ENCODE measurements at regions not wholly inside any gene's neighbourhood (a gene's known extent, or its start where the extent isn't known, plus 50 kb on each side); places are given as distances from the start of the nearest gene placed in this dataset.
"Not testable (repeated sequence)": the region's sequence is repeated elsewhere in the genome, so short reads cannot be mapped to it uniquely, and the experiment has no call there.

DNA sequence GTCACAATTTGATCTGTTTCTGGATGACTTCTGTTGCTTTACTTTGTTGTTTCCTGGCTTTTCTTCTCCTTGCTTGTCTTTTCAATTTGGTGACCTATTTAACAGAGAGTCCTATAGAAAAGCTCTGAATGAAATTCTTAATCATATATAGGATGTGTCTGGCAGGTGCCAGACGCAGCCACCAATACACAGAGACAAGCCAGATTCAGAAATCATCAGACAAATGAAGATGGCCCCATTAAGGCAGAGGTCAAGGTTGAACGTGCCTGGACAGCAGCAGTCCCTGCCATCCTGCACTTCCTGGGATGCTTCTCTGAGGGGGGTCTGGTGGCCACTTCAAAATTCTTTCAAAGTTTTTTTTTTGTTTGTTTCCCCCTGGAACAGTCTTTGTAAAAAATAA is 846.7 kb upstream of the COBL start:
- no peak for ATAC-seq (ENCODE audit: poor library complexity)
- Mint-ChIP-seq H3K4me1 (ENCODE audit: low read depth) (no peaks in the 10 kb centered on the region), H3K27ac (no peak overlapping the region), H3K27me3 (no peaks in the 10 kb centered on the region), H3K4me3 (no peak overlapping the region), H3K36me3 (ENCODE audit: low read depth) (no peaks in the 10 kb centered on the region), H3K9me3 (peaks cover 5% of the 10 kb centered on the region)
- intact Hi-C loops (cut with DNase I, micrococcal nuclease), result no loop called here
- TF ChIP-seq CTCF (IDR thresholded peaks at IDR 0.05), result no peak
- Histone ChIP-seq H3K4me1 (ENCODE audit: insufficient read depth, low read length) (no peaks in the 10 kb centered on the region), H3K36me3 (ENCODE audit: insufficient read depth, low read length) (no peaks in the 10 kb centered on the region), H3K4me3 (ENCODE audit: low read length) (no peak overlapping the region), H3K9me3 (ENCODE audit: control insufficient read depth in 1 of 2, insufficient read depth in 1 of 2, low read length in 2 of 2) (peaks cover 0 to 17% of the 10 kb centered on the region in 2 experiments), H3K27ac (ENCODE audit: low read depth in 1 of 2, low read length in 2 of 2) (no peak overlapping the region), H3K27me3 (ENCODE audit: control insufficient read depth in 1 of 2, insufficient read depth in 2 of 2, low read length in 2 of 2) (no peaks in the 10 kb centered on the region)
- DNase-seq, result no peak
- ChIA-PET POLR2A (no interaction called here), CTCF (no interaction called here)

DNA sequence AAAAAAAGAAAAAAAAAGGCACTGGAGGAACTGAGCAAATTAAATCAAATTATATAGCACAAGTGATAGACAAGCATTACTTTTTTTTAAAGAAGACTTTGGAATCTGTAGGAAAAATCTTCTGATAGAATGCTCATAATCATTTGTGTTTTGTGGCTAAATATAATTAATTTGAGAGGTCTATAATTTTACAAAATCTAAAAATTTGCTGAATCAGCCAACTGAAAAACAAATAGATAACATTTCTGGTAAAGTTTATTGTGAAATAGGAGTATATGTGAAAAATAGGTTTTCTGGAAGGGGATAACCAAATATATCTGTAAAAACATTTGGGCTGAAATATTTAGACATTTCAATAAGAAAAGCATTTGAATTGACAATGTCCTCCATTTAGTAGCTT is 844.9 kb upstream of the COBL start:
- H3K9me3 ChIP-seq (ENCODE audit: control insufficient read depth in 1 of 2, insufficient read depth in 1 of 2, low read length in 2 of 2), result peaks cover 0 to 17% of the 10 kb centered on the region in 2 experiments
- H3K4me3 ChIP-seq (ENCODE audit: low read length), result no peak overlapping the region
- no peaks in the 10 kb centered on the region for H3K27me3 ChIP-seq (ENCODE audit: control insufficient read depth in 1 of 2, insufficient read depth in 2 of 2, low read length in 2 of 2)
- H3K4me1 ChIP-seq (ENCODE audit: insufficient read depth, low read length), result no peaks in the 10 kb centered on the region
- no peak overlapping the region for H3K27ac ChIP-seq (ENCODE audit: low read depth in 1 of 2, low read length in 2 of 2)
- no peak for TF ChIP-seq CTCF (IDR thresholded peaks at IDR 0.05)
- ATAC-seq (ENCODE audit: poor library complexity), result no peak
- ChIA-PET POLR2A (no interaction called here), CTCF (no interaction called here)
- no peak for DNase-seq
- no peaks in the 10 kb centered on the region for H3K36me3 ChIP-seq (ENCODE audit: insufficient read depth, low read length)
- Mint-ChIP-seq H3K27ac (no peak overlapping the region), H3K4me1 (ENCODE audit: low read depth) (no peaks in the 10 kb centered on the region), H3K4me3 (no peak overlapping the region), H3K9me3 (peaks cover 5% of the 10 kb centered on the region), H3K27me3 (no peaks in the 10 kb centered on the region), H3K36me3 (ENCODE audit: low read depth) (no peaks in the 10 kb centered on the region)
- intact Hi-C loops (cut with DNase I, micrococcal nuclease), result no loop called here

GRCh38 chr7:52159421-52159820 is 842.8 kb upstream of the COBL start:
- CTCF ChIA-PET, result interaction anchor here (0.6 kb wide), 1 partner anchor 119 kb away, joined by 3 read pairs; no protein-coding TSS in a partner anchor
- H3K4me1 ChIP-seq (ENCODE audit: insufficient read depth, low read length); H3K27me3 Mint-ChIP-seq; DNase-seq; ATAC-seq (ENCODE audit: poor library complexity); H3K27me3 ChIP-seq (ENCODE audit: control insufficient read depth in 1 of 2, insufficient read depth in 2 of 2, low read length in 2 of 2); POLR2A ChIA-PET; H3K4me3 ChIP-seq (ENCODE audit: low read length); H3K36me3 ChIP-seq (ENCODE audit: insufficient read depth, low read length); H3K27ac ChIP-seq (ENCODE audit: low read depth in 1 of 2, low read length in 2 of 2); H3K36me3 Mint-ChIP-seq (ENCODE audit: low read depth); intact Hi-C loops (cut with DNase I, micrococcal nuclease); H3K4me3 Mint-ChIP-seq; H3K27ac Mint-ChIP-seq; H3K9me3 Mint-ChIP-seq; H3K4me1 Mint-ChIP-seq (ENCODE audit: low read depth): not testable (repeated sequence)
- peaks cover 0 to 14% of the 10 kb centered on the region in 2 experiments for H3K9me3 ChIP-seq (ENCODE audit: control insufficient read depth in 1 of 2, insufficient read depth in 1 of 2, low read length in 2 of 2)

DNA sequence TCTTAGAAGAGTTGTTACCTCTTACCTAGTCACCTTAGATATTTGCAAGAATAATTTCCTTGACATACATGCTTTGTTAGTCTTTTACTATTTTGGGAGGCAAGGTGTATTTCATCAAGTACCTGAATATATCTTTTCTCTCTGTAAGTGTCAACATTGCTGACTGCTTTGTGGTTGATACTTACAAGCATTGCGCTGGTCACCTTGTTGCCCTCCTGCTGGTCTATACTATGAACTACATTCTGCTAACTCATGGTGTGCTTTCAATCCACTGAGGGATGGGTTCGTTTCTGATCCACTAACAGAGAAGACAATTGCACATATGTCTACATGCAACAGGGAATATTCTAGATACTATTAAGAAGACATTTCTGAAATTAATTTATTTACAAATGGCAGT is 837.8 kb upstream of the COBL start:
- DNase-seq (no peak), ATAC-seq (ENCODE audit: poor library complexity) (no peak)
- TF ChIP-seq CTCF (IDR thresholded peaks at IDR 0.05), result no peak
- ChIA-PET POLR2A (no interaction called here), CTCF (no interaction called here)
- Mint-ChIP-seq H3K9me3 (peaks cover 2% of the 10 kb centered on the region), H3K27ac (no peak overlapping the region), H3K4me1 (ENCODE audit: low read depth) (no peaks in the 10 kb centered on the region), H3K4me3 (no peak overlapping the region), H3K27me3 (no peaks in the 10 kb centered on the region), H3K36me3 (ENCODE audit: low read depth) (no peaks in the 10 kb centered on the region)
- no peaks in the 10 kb centered on the region for H3K4me1 ChIP-seq (ENCODE audit: insufficient read depth, low read length)
- no peaks in the 10 kb centered on the region for H3K36me3 ChIP-seq (ENCODE audit: insufficient read depth, low read length)
- intact Hi-C loops (cut with DNase I, micrococcal nuclease), result no loop called here
- H3K27me3 ChIP-seq (ENCODE audit: control insufficient read depth in 1 of 2, insufficient read depth in 2 of 2, low read length in 2 of 2), result no peaks in the 10 kb centered on the region
- peaks cover 0 to 3% of the 10 kb centered on the region in 2 experiments for H3K9me3 ChIP-seq (ENCODE audit: control insufficient read depth in 1 of 2, insufficient read depth in 1 of 2, low read length in 2 of 2)
- H3K27ac ChIP-seq (ENCODE audit: low read depth in 1 of 2, low read length in 2 of 2), result no peak overlapping the region
- no peak overlapping the region for H3K4me3 ChIP-seq (ENCODE audit: low read length)

All from CD4-positive, alpha-beta T cell (primary cell).